Caki2 (cell line): ENCODE measurements at regions not wholly inside any gene's neighbourhood (a gene's known extent, or its start where the extent isn't known, plus 50 kb on each side); places are given as distances from the start of the nearest gene placed in this dataset.

Experiments used
- DNase-seq: peaks from one replicate; pipeline ENCODE4 v3.0.0-alpha.2; 2015; ENCODE audit warnings: low read depth
- in situ Hi-C: cut with HindIII; loops from 2 replicates; pipeline ENCODE4 v1.10.0; 2016; ENCODE audit warnings: low sequenced_read_pairs, low pct_unique_long_range_greater_than_20kb, mixed read lengths

GRCh38 chr6:79431537-79431933 lies 105.7 kb downstream of the LCA5 start:
- in situ Hi-C loops, result no loop called here
- no peak for DNase-seq

GRCh38 chr6:79430913-79431536 lies 106.2 kb downstream of the LCA5 start:
- DNase-seq, result no peak
- in situ Hi-C loops, result no loop called here

GRCh38 chr6:79427721-79428120 lies 109.5 kb downstream of the LCA5 start:
- DNase-seq, result no peak
- in situ Hi-C loops, result no loop called here

GRCh38 chr6:79426625-79427278 lies 110.5 kb downstream of the LCA5 start:
- in situ Hi-C loops, result no loop called here
- no peak for DNase-seq

- in situ Hi-C loops, result no loop called here
These were observed 111.5 kb downstream of the LCA5 start for GRCh38 chr6:79425589-79426311.

GRCh38 chr6:79423216-79423615 lies 114.0 kb downstream of the LCA5 start:
- in situ Hi-C loops, result no loop called here
- DNase-seq, result no peak

More at GRCh38 chr6:79425589-79426311, 111.5 kb downstream of the LCA5 start:
- no peak for DNase-seq

GRCh38 chr6:79422666-79423065 lies 114.6 kb downstream of the LCA5 start:
- in situ Hi-C loops, result no loop called here
- DNase-seq, result no peak

GRCh38 chr6:79421707-79422484 lies 115.3 kb downstream of the LCA5 start:
- in situ Hi-C loops, result no loop called here
- DNase-seq, result peak; percentile 72

GRCh38 chr6:79421001-79421411 lies 116.2 kb downstream of the LCA5 start:
- no peak for DNase-seq
- in situ Hi-C loops, result no loop called here

- DNase-seq, result peak; percentile 10
- in situ Hi-C loops, result no loop called here
These were observed 117.2 kb downstream of the LCA5 start for GRCh38 chr6:79420054-79420453.

GRCh38 chr6:79416931-79417330 lies 120.3 kb downstream of the LCA5 start:
- in situ Hi-C loops, result no loop called here
- DNase-seq, result no peak

- DNase-seq, result no peak
- in situ Hi-C loops, result no loop called here
These were observed 123.6 kb downstream of the LCA5 start for GRCh38 chr6:79413562-79414002.

- in situ Hi-C loops, result no loop called here
- no peak for DNase-seq
These were observed 126.4 kb downstream of the LCA5 start for GRCh38 chr6:79410806-79411205.

- DNase-seq, result no peak
These were observed 128.8 kb downstream of the LCA5 start for GRCh38 chr6:79408256-79408974.

GRCh38 chr6:79404677-79405076 lies 132.6 kb downstream of the LCA5 start:
- no peak for DNase-seq
- in situ Hi-C loops, result no loop called here

More at GRCh38 chr6:79408256-79408974, 128.8 kb downstream of the LCA5 start:
- in situ Hi-C loops, result no loop called here

GRCh38 chr6:79404261-79404660 lies 133.0 kb downstream of the LCA5 start:
- in situ Hi-C loops, result no loop called here
- DNase-seq, result no peak

- DNase-seq, result no peak
- in situ Hi-C loops, result no loop called here
These were observed 133.7 kb downstream of the LCA5 start for GRCh38 chr6:79403563-79403962.

- in situ Hi-C loops, result no loop called here
- DNase-seq, result no peak
These were observed 134.1 kb downstream of the LCA5 start for GRCh38 chr6:79403086-79403485.
